Activated CD8-positive, alpha-beta T cell treated with anti-CD3 and anti-CD28 coated beads for 36 hours (primary cell): ENCODE measurements at regions not wholly inside any gene's neighbourhood (a gene's known extent, or its start where the extent isn't known, plus 50 kb on each side); places are given as distances from the start of the nearest gene placed in this dataset.
"Not testable (repeated sequence)": the region's sequence is repeated elsewhere in the genome, so short reads cannot be mapped to it uniquely, and the experiment has no call there.

Experiments used
- ATAC-seq: fragments of 200-7000 bp; cut with Tn5 transposase; one replicate; pipeline ENCODE4 v1.10.0; 2021; ENCODE audit warnings: mild to moderate bottlenecking, moderate library complexity
- CTCF ChIA-PET: fragments of 350-600 bp; sonication (Branson Sonifier 250); formaldehyde crosslinking; loops from one replicate; lab custom pipeline; 2021; ENCODE audit warnings: antibody characterized with exemption; lab: Charles Lee
- POLR2A ChIA-PET: fragments of 350-600 bp; sonication (Branson Sonifier 250); formaldehyde crosslinking; loops from one replicate; lab custom pipeline; 2021; ENCODE audit warnings: antibody characterized with exemption; lab: Charles Lee
- DNase-seq: peaks from one replicate; pipeline ENCODE4 v3.0.0-alpha.2; 2020
- H3K27ac Mint-ChIP-seq: one replicate; pipeline ENCODE4 v1.8.0; 2021; ENCODE audit warnings: mild to moderate bottlenecking, mixed read lengths
- H3K27me3 Mint-ChIP-seq: one replicate; pipeline ENCODE4 v1.8.0; 2021; ENCODE audit warnings: mixed read lengths
- H3K36me3 Mint-ChIP-seq: one replicate; pipeline ENCODE4 v1.8.0; 2021; ENCODE audit warnings: low read depth, mixed read lengths
- H3K4me1 Mint-ChIP-seq: one replicate; pipeline ENCODE4 v1.8.0; 2021; ENCODE audit warnings: low read depth, mixed read lengths
- H3K4me3 Mint-ChIP-seq: one replicate; pipeline ENCODE4 v1.8.0; 2021; ENCODE audit warnings: mild to moderate bottlenecking, moderate library complexity, mixed read lengths
- H3K9me3 Mint-ChIP-seq: one replicate; pipeline ENCODE4 v1.8.0; 2021; ENCODE audit warnings: mixed read lengths
- intact Hi-C: fragments of 100-400 bp; cut with micrococcal nuclease; formaldehyde crosslinking; loops from one replicate; pipeline ENCODE4 v1.10.0; 2022
- TF ChIP-seq, protein P1 (sequence below): fragments of 200-600 bp; IDR thresholded peaks from one replicate; pipeline ENCODE4 v1.8.0; 2022; ENCODE audit warnings: antibody characterized with exemption, mild to moderate bottlenecking

GRCh38 chrX:104372547-104372946 is 117.8 kb upstream of the ESX1 start:
- Mint-ChIP-seq H3K36me3 (no peaks in the 10 kb centered on the region), H3K4me3 (no peak overlapping the region), H3K4me1 (no peaks in the 10 kb centered on the region), H3K27me3 (peaks cover 2% of the 10 kb centered on the region), H3K27ac (no peak overlapping the region), H3K9me3 (no peaks in the 10 kb centered on the region)
- CTCF ChIA-PET = no interaction called here
- intact Hi-C loops = no loop called here
- TF ChIP-seq, protein P1, sequence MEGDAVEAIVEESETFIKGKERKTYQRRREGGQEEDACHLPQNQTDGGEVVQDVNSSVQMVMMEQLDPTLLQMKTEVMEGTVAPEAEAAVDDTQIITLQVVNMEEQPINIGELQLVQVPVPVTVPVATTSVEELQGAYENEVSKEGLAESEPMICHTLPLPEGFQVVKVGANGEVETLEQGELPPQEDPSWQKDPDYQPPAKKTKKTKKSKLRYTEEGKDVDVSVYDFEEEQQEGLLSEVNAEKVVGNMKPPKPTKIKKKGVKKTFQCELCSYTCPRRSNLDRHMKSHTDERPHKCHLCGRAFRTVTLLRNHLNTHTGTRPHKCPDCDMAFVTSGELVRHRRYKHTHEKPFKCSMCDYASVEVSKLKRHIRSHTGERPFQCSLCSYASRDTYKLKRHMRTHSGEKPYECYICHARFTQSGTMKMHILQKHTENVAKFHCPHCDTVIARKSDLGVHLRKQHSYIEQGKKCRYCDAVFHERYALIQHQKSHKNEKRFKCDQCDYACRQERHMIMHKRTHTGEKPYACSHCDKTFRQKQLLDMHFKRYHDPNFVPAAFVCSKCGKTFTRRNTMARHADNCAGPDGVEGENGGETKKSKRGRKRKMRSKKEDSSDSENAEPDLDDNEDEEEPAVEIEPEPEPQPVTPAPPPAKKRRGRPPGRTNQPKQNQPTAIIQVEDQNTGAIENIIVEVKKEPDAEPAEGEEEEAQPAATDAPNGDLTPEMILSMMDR = no peak
- ATAC-seq = no peak
- no peak for DNase-seq
- POLR2A ChIA-PET = no interaction called here

DNA sequence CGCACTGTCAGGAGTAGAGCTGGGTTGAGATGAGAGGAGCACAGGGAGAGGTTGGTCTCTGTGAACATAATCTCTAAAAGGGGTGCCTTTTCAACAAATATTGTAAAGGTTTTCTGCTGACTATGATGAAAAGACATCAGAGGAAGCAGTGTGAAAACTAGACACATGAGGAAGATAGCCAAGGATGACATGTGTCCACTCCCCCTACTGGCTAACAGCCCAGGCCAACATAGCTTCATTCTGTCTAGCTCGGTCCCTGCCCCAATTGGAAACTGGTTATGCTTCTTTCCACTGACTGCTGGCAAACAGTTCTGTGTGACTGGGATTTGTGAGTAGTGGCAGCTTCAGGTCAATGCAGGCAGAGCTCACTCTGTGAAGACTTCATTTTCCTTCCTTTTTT is 115.4 kb upstream of the ESX1 start:
- Mint-ChIP-seq H3K9me3 (no peaks in the 10 kb centered on the region), H3K36me3 (no peaks in the 10 kb centered on the region), H3K27me3 (peaks cover 2% of the 10 kb centered on the region), H3K27ac (no peak overlapping the region), H3K4me1 (no peaks in the 10 kb centered on the region), H3K4me3 (no peak overlapping the region)
- TF ChIP-seq, protein P1 = no peak
- intact Hi-C loops = no loop called here
- CTCF ChIA-PET = no interaction called here
- POLR2A ChIA-PET = no interaction called here
- DNase-seq (no peak), ATAC-seq (no peak)

DNA sequence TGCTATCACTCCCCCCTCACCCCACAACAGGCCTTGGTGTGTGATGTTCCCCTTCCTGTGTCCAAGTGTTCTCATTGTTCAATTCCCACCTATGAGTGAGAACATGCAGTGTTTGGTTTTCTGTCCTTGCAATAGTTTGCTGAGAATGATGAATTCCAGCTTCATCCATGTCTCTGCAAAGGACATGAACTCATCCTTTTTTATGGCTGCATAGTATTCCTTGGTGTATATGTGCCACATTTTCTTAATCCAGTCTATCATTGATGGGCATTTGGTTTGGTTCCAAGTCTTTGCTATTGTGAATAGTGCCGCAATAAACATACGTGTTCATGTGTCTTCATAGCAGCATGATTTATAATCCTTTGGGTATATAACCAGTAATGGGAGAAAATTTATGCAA is 106.0 kb upstream of the ESX1 start:
- DNase-seq, CTCF ChIA-PET, H3K27me3 Mint-ChIP-seq, H3K27ac Mint-ChIP-seq, H3K4me1 Mint-ChIP-seq, H3K4me3 Mint-ChIP-seq, ATAC-seq, H3K9me3 Mint-ChIP-seq, H3K36me3 Mint-ChIP-seq, intact Hi-C loops, POLR2A ChIA-PET: not testable (repeated sequence)

GRCh38 chrX:104359124-104359523 is 104.4 kb upstream of the ESX1 start:
- Mint-ChIP-seq H3K36me3 (no peaks in the 10 kb centered on the region), H3K4me1 (no peaks in the 10 kb centered on the region), H3K9me3 (no peaks in the 10 kb centered on the region), H3K4me3 (no peak overlapping the region), H3K27me3 (peaks cover 3% of the 10 kb centered on the region), H3K27ac (no peak overlapping the region)
- intact Hi-C loops = no loop called here
- POLR2A ChIA-PET = no interaction called here
- DNase-seq (no peak), ATAC-seq (no peak)
- CTCF ChIA-PET = no interaction called here
- TF ChIP-seq, protein P1 = no peak

GRCh38 chrX:104351173-104351769 is 96.5 kb upstream of the ESX1 start:
- H3K27ac Mint-ChIP-seq = no peak overlapping the region
- ATAC-seq = no peak
- no peak overlapping the region for H3K4me3 Mint-ChIP-seq
- POLR2A ChIA-PET = no interaction called here
- intact Hi-C loops = no loop called here
- no peaks in the 10 kb centered on the region for H3K36me3 Mint-ChIP-seq
- CTCF ChIA-PET = no interaction called here
- DNase-seq = no peak
- no peaks in the 10 kb centered on the region for H3K4me1 Mint-ChIP-seq
- H3K27me3 Mint-ChIP-seq = peaks cover 1% of the 10 kb centered on the region
- H3K9me3 Mint-ChIP-seq = no peaks in the 10 kb centered on the region
- TF ChIP-seq, protein P1 = no peak

- DNase-seq = no peak
Measured at GRCh38 chrX:104347860-104348259, 93.1 kb upstream of the ESX1 start.

More at GRCh38 chrX:104347860-104348259, 93.1 kb upstream of the ESX1 start:
- H3K4me1 Mint-ChIP-seq = peaks cover 4% of the 10 kb centered on the region
- TF ChIP-seq, protein P1 = no peak
- H3K27ac Mint-ChIP-seq = no peak overlapping the region
- ChIA-PET CTCF (no interaction called here), POLR2A (no interaction called here)
- no peaks in the 10 kb centered on the region for H3K36me3 Mint-ChIP-seq
- no peak for ATAC-seq
- intact Hi-C loops = no loop called here
- H3K27me3 Mint-ChIP-seq = peaks cover 1% of the 10 kb centered on the region
- H3K9me3 Mint-ChIP-seq = no peaks in the 10 kb centered on the region
- no peak overlapping the region for H3K4me3 Mint-ChIP-seq
